Psoas muscle (tissue), 7 donors: ENCODE measurements at regions not wholly inside any gene's neighbourhood (a gene's known extent, or its start where the extent isn't known, plus 50 kb on each side); places are given as distances from the start of the nearest gene placed in this dataset.
"Not testable (repeated sequence)": the region's sequence is repeated elsewhere in the genome, so short reads cannot be mapped to it uniquely, and the experiment has no call there.

Source experiments
- ATAC-seq, 4 donors: fragments of 200-7000 bp; cut with Tn5 transposase; one replicate each; pipeline ENCODE4 v1.9.1; 2020; ENCODE audit warnings: moderate library complexity in 3 of 4, mild to moderate bottlenecking in 2 of 4
- DNase-seq, 2 donors: peaks; one replicate each; pipeline ENCODE4 v3.0.0-alpha.2; 2020
- H3K27ac ChIP-seq: fragments of 200-600 bp; one replicate; pipeline ENCODE4 v1.8.0; 2022
- H3K27me3 ChIP-seq, 3 donors: fragments of 200-600 bp in 1 of 3; one replicate each; pipeline versions ENCODE4 v1.6.1 to v1.8.0; 2013 to 2022; ENCODE audit warnings: low read length in 2 of 3, mild to moderate bottlenecking in 2 of 3, moderate library complexity in 1 of 3; ENCODE audit not compliant: insufficient read depth in 3 of 3
- H3K36me3 ChIP-seq, 2 donors: fragments of 200-600 bp in 1 of 2; one replicate each; pipeline versions ENCODE4 v1.6.1 to v1.8.0; 2013 to 2022; ENCODE audit warnings: low read depth in 1 of 2, mild to moderate bottlenecking in 1 of 2, moderate library complexity in 1 of 2; ENCODE audit not compliant: insufficient read depth in 1 of 2
- H3K4me1 ChIP-seq: fragments of 200-600 bp; one replicate; pipeline ENCODE4 v1.8.0; 2022
- H3K4me3 ChIP-seq: fragments of 200-600 bp; one replicate; pipeline ENCODE4 v1.8.0; 2022; ENCODE audit warnings: mild to moderate bottlenecking
- H3K9me3 ChIP-seq: fragments of 200-600 bp; one replicate; pipeline ENCODE4 v1.8.0; 2022
- WGBS, 3 donors: extraction: QIAGEN DNeasy Blood & Tissue Kit; methylation state at CpG; one replicate each; pipeline versions ENCODE4 v1.1.6 to v1.1.7; 2013; 5-methylcytosine and 5-hydroxymethylcytosine counted together
- intact Hi-C, 2 donors: fragments of 100-400 bp; cut with DNase I; formaldehyde crosslinking; loops; one replicate each; pipeline versions ENCODE4 v1.11.0 to v1.14.2; 2022
- TF ChIP-seq, protein P1 (sequence below): fragments of 200-600 bp; IDR thresholded peaks from one replicate; pipeline ENCODE4 v1.8.0; 2022; ENCODE audit warnings: antibody characterized with exemption
- donor health status: healthy with polysubstance abuse.
- donor health status: DM: no; HTN: no; CAD: no; lungs with moderate emphysema.
- donor health status: Bipolar disorder and iron deficiency.
- donor health status: healthy.
- donor health status: DM: yes; HTN: yes; CAD: no.
- donor health status: DM: no; HTN: no; CAD: no.
- donor health status: DM: yes; HTN: yes; CAD: no.

DNA sequence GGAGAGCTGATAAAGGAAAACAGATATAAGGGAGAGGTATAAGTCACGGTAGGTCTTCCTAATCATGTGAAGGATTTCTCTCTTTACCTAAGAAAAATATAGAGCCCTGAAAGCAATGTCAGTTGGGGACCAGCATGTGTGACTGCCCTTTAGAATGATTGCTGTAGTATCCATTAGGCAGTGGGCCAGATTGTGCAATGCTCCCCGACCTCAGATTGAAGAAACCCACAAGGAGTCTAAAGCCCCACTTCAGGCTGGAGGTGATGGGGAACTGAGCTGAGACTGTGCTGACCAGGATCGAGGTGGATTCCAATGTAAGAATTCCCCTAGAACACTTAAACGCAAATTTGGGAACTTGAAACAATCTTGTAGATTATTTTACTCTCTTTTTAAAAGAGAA is 614.4 kb downstream of the LIG4 start:
- ATAC-seq (no peak), DNase-seq (no peak)
- Histone ChIP-seq H3K9me3 (no peaks in the 10 kb centered on the region), H3K4me1 (no peaks in the 10 kb centered on the region), H3K36me3 (no peaks in the 10 kb centered on the region), H3K4me3 (no peak overlapping the region), H3K27me3 (no peaks in the 10 kb centered on the region), H3K27ac (no peak overlapping the region)
- WGBS, 3 donors: 80 to 82% (median 80%) methylated on average over 4 of the region's 4 CpGs
- intact Hi-C loops: no loop called here
- TF ChIP-seq, protein P1, sequence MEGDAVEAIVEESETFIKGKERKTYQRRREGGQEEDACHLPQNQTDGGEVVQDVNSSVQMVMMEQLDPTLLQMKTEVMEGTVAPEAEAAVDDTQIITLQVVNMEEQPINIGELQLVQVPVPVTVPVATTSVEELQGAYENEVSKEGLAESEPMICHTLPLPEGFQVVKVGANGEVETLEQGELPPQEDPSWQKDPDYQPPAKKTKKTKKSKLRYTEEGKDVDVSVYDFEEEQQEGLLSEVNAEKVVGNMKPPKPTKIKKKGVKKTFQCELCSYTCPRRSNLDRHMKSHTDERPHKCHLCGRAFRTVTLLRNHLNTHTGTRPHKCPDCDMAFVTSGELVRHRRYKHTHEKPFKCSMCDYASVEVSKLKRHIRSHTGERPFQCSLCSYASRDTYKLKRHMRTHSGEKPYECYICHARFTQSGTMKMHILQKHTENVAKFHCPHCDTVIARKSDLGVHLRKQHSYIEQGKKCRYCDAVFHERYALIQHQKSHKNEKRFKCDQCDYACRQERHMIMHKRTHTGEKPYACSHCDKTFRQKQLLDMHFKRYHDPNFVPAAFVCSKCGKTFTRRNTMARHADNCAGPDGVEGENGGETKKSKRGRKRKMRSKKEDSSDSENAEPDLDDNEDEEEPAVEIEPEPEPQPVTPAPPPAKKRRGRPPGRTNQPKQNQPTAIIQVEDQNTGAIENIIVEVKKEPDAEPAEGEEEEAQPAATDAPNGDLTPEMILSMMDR: no peak

DNA sequence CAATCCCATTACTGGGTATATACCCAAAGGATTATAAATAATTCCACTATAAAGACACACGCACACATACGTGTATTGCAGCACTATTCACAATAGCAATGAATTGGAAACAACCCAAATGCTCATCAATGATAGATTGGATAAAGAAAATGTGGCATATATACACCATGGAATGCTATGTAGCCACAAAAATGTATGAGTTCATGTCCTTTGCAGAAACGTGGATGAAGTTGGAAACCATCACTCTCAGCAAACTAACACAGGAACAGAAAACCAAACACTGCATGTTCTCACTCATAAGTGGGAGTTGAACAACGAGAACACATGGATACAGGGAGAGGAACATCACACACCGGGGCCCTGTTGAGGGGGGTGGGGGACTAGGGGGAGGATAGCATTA is 619.0 kb downstream of the LIG4 start:
- H3K27ac ChIP-seq, H3K36me3 ChIP-seq, DNase-seq, H3K4me3 ChIP-seq, H3K4me1 ChIP-seq, H3K27me3 ChIP-seq, H3K9me3 ChIP-seq, ATAC-seq, intact Hi-C loops: not testable (repeated sequence)
- WGBS, 3 donors: 64 to 71% (median 69%) methylated on average over 5 of the region's 5 CpGs

DNA sequence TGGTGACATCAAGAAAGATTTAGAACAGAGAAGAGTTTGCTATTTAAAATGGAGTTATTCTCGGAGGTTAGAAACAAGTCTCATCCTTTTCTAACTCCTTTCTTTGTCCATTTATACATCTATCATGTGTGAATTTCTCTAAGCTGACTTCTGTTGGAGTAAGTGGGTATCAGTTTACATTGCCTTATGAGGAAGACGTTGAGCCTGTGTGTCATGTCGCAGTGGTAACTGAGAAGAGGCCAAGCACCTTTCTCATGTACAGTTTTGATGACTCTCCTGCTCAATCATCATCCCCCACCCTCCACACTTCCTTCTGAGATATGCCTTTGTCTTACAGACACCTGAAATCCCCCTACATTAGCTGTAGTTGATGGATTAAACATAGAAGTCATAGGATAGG is 624.8 kb downstream of the LIG4 start:
- intact Hi-C loops: no loop called here
- Histone ChIP-seq H3K27me3 (no peaks in the 10 kb centered on the region), H3K36me3 (no peaks in the 10 kb centered on the region), H3K27ac (no peak overlapping the region), H3K4me1 (no peaks in the 10 kb centered on the region), H3K9me3 (no peaks in the 10 kb centered on the region), H3K4me3 (no peak overlapping the region)
- 44 to 50% (median 45%) methylated on average over 3 of the region's 3 CpGs for WGBS, 3 donors
- DNase-seq (no peak), ATAC-seq (no peak)
- TF ChIP-seq, protein P1: no peak

DNA sequence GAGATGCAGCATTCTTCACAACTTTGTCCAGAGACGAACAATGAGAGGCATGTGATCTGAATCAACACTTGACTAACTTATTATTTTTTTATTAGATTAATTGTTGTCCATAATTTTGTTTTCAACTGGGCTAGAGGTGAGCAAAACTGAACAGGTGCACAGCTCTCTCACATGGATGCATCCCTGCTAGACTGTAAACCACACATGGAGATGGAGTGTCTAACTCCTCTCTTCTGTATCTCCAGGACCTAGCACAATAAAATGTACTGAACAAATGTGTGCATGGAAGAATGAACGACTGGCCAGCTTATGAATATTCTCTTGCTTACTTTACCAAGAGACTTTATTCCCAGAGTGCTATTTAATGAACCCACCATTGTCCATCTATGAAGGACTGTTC is 627.7 kb downstream of the LIG4 start:
- DNase-seq (no peak), ATAC-seq (no peak)
- TF ChIP-seq, protein P1: no peak
- no peaks in the 10 kb centered on the region for H3K9me3 ChIP-seq
- H3K27me3 ChIP-seq: no peaks in the 10 kb centered on the region
- intact Hi-C loops: no loop called here
- H3K36me3 ChIP-seq: no peaks in the 10 kb centered on the region
- no peak overlapping the region for H3K27ac ChIP-seq
- 66 to 84% (median 74%) methylated on average over 2 of the region's 2 CpGs for WGBS, 3 donors
- no peaks in the 10 kb centered on the region for H3K4me1 ChIP-seq
- no peak overlapping the region for H3K4me3 ChIP-seq

DNA sequence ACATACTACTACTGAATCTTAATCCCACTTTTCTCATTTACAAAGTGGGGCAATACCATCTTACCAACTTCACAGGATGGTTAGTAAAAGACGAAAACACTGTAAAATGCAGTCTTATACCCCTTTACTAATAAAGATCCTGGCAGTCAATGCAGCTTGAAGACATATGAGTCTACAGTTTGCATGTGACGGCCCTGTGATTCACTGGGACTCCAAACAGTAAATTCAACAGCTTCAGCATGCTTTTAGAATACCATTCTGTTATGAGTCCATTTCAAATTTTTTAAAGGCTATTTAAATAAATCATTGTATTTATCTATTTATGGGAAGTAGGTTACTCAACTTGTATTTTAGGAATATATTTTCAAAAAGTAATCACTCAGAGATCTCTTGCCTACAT is 629.1 kb downstream of the LIG4 start:
- 75 to 76% (median 75%) methylated on average over 2 of the region's 2 CpGs for WGBS, 3 donors
- Histone ChIP-seq H3K4me3 (no peak overlapping the region), H3K9me3 (no peaks in the 10 kb centered on the region), H3K36me3 (no peaks in the 10 kb centered on the region), H3K4me1 (no peaks in the 10 kb centered on the region), H3K27ac (no peak overlapping the region), H3K27me3 (no peaks in the 10 kb centered on the region)
- TF ChIP-seq, protein P1: no peak
- intact Hi-C loops: no loop called here
- ATAC-seq (no peak), DNase-seq (no peak)
